Epithelial cell of proximal tubule (primary cell): ENCODE measurements at regions not wholly inside any gene's neighbourhood (a gene's known extent, or its start where the extent isn't known, plus 50 kb on each side); places are given as distances from the start of the nearest gene placed in this dataset.
A peak's percentile ranks its signal among the peaks of the same experiment; 100 is the strongest.

Source experiments
- DNase-seq: peaks from one replicate; pipeline ENCODE4 v3.0.0-alpha.2; 2011; ENCODE audit warnings: low read depth
- H3K4me3 ChIP-seq: 2 replicates; pipeline ENCODE4 v1.5.1; 2011; ENCODE audit warnings: low read depth, mild to moderate bottlenecking, low read length
- TF ChIP-seq, protein P1 (sequence below): conservative IDR thresholded peaks from 2 replicates; pipeline ENCODE4 v1.5.1; 2012; ENCODE audit warnings: low read depth, mild to moderate bottlenecking, low read length

DNA sequence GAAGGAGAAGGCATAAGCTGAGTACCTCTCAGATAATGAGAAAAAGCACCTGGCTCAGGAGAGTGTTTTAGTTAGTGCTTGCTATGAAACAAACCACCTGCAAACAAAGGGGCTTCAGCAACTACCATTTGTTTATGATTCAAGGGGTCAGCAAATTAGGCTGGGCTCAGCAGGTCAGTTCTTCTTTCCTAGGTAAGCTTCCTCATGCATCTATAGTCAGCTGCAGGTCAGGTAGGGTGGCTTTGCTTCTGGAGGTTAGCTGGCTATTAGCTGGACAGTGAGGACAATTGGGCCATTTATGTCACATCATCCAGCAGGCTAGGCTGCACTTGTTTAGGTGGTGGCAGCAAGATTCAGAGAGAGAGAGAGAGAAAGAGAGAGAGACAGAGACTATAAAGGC, 185.5 kb downstream of the EMX2 start:
- DNase-seq: no peak
- H3K4me3 ChIP-seq: no peak overlapping the region
- TF ChIP-seq, protein P1, sequence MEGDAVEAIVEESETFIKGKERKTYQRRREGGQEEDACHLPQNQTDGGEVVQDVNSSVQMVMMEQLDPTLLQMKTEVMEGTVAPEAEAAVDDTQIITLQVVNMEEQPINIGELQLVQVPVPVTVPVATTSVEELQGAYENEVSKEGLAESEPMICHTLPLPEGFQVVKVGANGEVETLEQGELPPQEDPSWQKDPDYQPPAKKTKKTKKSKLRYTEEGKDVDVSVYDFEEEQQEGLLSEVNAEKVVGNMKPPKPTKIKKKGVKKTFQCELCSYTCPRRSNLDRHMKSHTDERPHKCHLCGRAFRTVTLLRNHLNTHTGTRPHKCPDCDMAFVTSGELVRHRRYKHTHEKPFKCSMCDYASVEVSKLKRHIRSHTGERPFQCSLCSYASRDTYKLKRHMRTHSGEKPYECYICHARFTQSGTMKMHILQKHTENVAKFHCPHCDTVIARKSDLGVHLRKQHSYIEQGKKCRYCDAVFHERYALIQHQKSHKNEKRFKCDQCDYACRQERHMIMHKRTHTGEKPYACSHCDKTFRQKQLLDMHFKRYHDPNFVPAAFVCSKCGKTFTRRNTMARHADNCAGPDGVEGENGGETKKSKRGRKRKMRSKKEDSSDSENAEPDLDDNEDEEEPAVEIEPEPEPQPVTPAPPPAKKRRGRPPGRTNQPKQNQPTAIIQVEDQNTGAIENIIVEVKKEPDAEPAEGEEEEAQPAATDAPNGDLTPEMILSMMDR: no peak

DNA sequence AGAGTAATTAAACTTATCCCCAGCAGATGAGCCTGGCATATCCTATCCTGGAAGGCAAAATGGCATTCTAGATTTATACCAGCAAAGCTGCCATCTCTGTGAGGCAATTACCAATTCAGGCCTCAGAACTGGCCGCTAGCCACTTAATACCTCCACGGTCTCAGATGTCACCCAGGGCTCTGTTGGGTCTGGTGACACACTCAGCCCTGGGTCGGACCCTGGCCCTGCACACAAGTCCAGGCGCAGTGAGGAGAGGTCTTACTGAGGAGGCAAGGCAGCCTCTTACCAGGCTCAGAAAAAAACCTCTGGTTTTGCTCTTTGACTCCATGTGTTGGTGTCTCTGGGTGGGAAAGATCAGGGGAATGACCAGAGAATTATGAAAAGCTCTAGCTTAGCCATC, 186.6 kb downstream of the EMX2 start:
- TF ChIP-seq, protein P1: no peak
- no peak for DNase-seq
- no peak overlapping the region for H3K4me3 ChIP-seq

DNA sequence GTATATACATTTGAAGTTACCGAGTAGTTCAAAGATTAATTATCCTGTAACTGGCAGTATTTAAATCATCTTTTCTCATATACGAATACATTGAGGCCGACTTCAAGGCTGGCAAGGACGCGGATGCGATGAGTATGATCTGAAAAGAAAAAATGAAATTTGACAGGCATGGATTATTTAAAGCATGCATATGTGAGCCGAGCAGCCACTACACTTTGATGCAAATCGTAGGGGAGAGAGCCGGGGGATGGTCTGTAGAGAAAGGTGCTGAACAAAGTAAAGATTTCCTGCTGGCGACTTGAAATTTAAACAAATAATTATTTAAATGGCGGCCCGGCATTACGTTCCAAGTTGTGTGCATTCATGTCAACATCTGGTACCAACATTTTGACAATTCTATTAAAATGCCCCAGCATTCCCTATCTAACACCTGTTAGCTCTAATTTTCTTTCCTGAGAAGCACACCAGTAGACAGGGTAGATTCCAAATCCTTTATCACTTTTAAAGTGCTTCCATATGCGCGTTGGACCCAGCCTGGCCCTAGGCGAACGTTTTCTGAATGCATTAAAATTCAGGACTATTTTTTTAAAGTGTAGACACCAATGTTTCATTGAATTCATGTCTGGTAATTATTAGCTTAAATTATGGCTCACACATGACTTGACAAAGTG, 188.7 kb downstream of the EMX2 start:
- H3K4me3 ChIP-seq: no peak overlapping the region
- DNase-seq: no peak

DNA sequence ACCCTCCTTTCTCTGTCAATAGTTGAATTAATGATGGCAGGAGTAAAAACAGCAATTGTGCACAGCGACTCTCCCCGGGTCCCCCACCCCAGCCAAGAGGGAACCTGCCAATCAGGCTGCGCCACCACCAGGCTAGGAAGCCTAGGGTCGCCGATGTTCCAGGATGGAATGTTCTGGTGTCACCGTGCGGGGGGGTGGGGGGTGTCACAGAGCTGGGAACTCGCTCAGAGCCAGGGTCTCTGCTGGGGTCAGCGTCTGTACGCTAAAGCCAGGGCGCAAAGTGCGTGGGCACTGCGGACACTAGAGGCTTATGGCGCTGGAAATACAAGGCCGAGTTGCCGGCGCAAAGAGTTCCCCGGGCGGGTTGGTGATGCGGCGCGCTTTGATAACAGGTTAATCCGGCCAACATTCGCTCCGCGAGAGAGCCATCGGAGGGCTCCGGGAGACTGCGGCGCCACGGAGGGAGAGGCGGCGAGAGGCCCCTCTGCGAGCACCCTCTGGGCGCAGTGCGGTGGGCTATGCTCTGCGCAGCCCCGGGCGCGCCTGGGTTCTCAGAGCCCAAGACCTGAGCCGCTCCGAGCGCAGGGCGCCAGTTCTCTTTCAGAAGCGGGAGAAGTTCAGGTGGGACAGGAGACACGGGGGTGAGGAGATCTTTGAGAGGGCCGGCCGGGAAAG, 192.3 kb downstream of the EMX2 start:
- peak overlapping the region; percentile 25 for H3K4me3 ChIP-seq
- TF ChIP-seq, protein P1: no peak
- no peak for DNase-seq

More for the DNA sequence above, 188.7 kb downstream of the EMX2 start:
- TF ChIP-seq, protein P1: no peak

DNA sequence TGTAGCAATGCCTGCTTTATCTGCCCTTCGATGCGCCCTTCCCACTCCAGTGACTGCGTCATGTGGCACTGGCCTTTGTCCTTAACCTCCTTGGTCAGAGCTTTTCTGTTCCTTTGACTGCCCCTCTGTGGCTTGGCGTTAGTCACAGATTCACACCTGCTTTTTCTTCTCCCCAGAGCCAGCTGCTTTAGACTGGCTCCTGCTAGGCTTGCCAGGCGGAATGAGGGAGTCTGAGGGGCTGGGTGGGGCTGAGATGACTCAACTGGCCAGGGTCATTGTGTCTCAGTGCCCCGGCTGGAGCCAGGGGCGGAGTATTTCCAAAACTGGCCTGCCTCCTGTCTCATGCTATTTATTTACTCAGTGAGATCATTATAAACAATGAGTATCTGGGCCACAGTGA, 194.1 kb downstream of the EMX2 start:
- H3K4me3 ChIP-seq: no peak overlapping the region
- DNase-seq: peak; percentile 38
- TF ChIP-seq, protein P1: peak; percentile 11

DNA sequence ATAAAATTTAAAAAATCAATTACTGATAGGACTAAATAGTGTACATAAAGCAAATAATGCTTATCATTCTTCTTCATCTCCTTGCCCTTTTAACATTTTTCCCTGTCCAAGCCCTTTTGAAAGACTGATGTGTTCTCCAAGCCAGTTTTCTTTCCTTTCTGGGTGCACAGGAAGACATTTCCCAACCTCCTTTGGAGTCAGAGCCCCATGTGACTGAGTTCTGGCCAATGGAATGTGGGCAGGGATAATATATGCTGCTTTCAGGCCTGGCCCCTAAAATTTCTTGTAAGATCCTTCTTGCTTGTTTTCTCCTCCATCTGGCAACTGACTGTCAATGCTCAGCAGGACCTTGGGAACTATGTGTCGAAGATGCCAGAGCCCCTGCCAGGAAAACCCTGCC, 197.5 kb downstream of the EMX2 start:
- DNase-seq: no peak
- TF ChIP-seq, protein P1: no peak

More for the DNA sequence above, 197.5 kb downstream of the EMX2 start:
- H3K4me3 ChIP-seq: no peak overlapping the region
